CD14-positive monocyte (primary cell): ENCODE measurements at regions not wholly inside any gene's neighbourhood (a gene's known extent, or its start where the extent isn't known, plus 50 kb on each side); places are given as distances from the start of the nearest gene placed in this dataset.

Source experiments
- DNase-seq, 3 donors: peaks; one replicate each; pipeline ENCODE4 v3.0.0-alpha.2; 2011 to 2022
- H2AFZ ChIP-seq: 2 replicates; pipeline ENCODE4 v1.6.0; 2012; ENCODE audit warnings: mild to moderate bottlenecking, low read depth, low read length, inconsistent platforms; ENCODE audit not compliant: insufficient read depth, poor library complexity, severe bottlenecking
- H3K27ac ChIP-seq, 2 donors: 1 replicate in 1 of 2; 2 replicates in 1 of 2; pipeline ENCODE4 v1.5.1; 2012 to 2013; ENCODE audit warnings: low read length in 2 of 2, control low read depth in 1 of 2, inconsistent platforms in 1 of 2, low read depth in 1 of 2, mild to moderate bottlenecking in 1 of 2
- H3K27me3 ChIP-seq, 2 donors: one replicate each; pipeline versions ENCODE4 v1.6.0 to v1.6.1; 2011 to 2013; ENCODE audit warnings: low read length in 2 of 2; ENCODE audit not compliant: control insufficient read depth in 2 of 2, insufficient read depth in 2 of 2
- H3K36me3 ChIP-seq, 2 donors: replicated peaks in 1 of 2; 1 replicate in 1 of 2; 2 replicates in 1 of 2; pipeline versions ENCODE4 v1.5.1 to v1.6.1; 2012 to 2013; ENCODE audit warnings: low read length in 2 of 2, control low read depth in 1 of 2, inconsistent platforms in 1 of 2, mild to moderate bottlenecking in 1 of 2; ENCODE audit not compliant: insufficient read depth in 2 of 2, control insufficient read depth in 1 of 2
- H3K4me1 ChIP-seq, 2 donors: 1 replicate in 1 of 2; 2 replicates in 1 of 2; pipeline versions ENCODE4 v1.5.1 to v1.6.1; 2012 to 2013; ENCODE audit warnings: low read length in 2 of 2, control low read depth in 1 of 2, inconsistent platforms in 1 of 2, mild to moderate bottlenecking in 1 of 2, moderate library complexity in 1 of 2; ENCODE audit not compliant: insufficient read depth in 2 of 2, control insufficient read depth in 1 of 2
- H3K4me2 ChIP-seq: replicated peaks from 2 replicates; pipeline ENCODE3; 2012; ENCODE audit warnings: low read length, moderate library complexity, mild to moderate bottlenecking; ENCODE audit not compliant: poor library complexity, severe bottlenecking; ENCODE audit errors: extremely low read depth
- H3K4me3 ChIP-seq, 3 experiments: fragments of 200-600 bp in 1 of 3; sonication (generic) in 1 of 3; replicated peaks in 1 of 3; 1 replicate in 2 of 3; 2 replicates in 1 of 3; pipeline ENCODE4 v1.5.1; 2011 to 2013; ENCODE audit warnings: low read length in 3 of 3, mild to moderate bottlenecking in 3 of 3, control low read depth in 2 of 3, low read depth in 2 of 3, inconsistent platforms in 1 of 3, moderate library complexity in 1 of 3
- H3K79me2 ChIP-seq: 2 replicates; pipeline ENCODE4 v1.6.0; 2012; ENCODE audit warnings: mild to moderate bottlenecking, control low read depth, inconsistent platforms, low read length, moderate library complexity; ENCODE audit not compliant: insufficient read depth
- H3K9ac ChIP-seq: 2 replicates; pipeline ENCODE4 v1.6.0; 2017; ENCODE audit warnings: low read length, mild to moderate bottlenecking; ENCODE audit not compliant: insufficient read depth, poor library complexity, severe bottlenecking
- H3K9me3 ChIP-seq, 2 donors: replicated peaks in 1 of 2; 1 replicate in 1 of 2; 2 replicates in 1 of 2; pipeline versions ENCODE4 v1.5.1 to v1.6.1; 2012 to 2013; ENCODE audit warnings: low read length in 2 of 2, control low read depth in 1 of 2; ENCODE audit not compliant: control insufficient read depth in 1 of 2, insufficient read depth in 1 of 2
- H4K20me1 ChIP-seq: 2 replicates; pipeline ENCODE4 v1.6.0; 2012; ENCODE audit warnings: mild to moderate bottlenecking, low read length, control low read depth, moderate library complexity; ENCODE audit not compliant: insufficient read depth
- H3K27ac Mint-ChIP-seq, 7 donors: one replicate each; pipeline ENCODE4 v1.8.0; 2020; ENCODE audit warnings: mild to moderate bottlenecking in 7 of 7, mixed read lengths in 7 of 7, moderate library complexity in 6 of 7, inconsistent platforms in 2 of 7
- H3K27me3 Mint-ChIP-seq, 3 donors: one replicate each; pipeline ENCODE4 v1.8.0; 2021 to 2022; ENCODE audit warnings: low read depth in 3 of 3, mild to moderate bottlenecking in 3 of 3, mixed read lengths in 3 of 3, moderate library complexity in 3 of 3, inconsistent platforms in 1 of 3
- H3K36me3 Mint-ChIP-seq, 2 donors: one replicate each; pipeline ENCODE4 v1.8.0; 2020; ENCODE audit warnings: mixed read lengths in 2 of 2, inconsistent platforms in 1 of 2, mild to moderate bottlenecking in 1 of 2
- H3K4me1 Mint-ChIP-seq: one replicate; pipeline ENCODE4 v1.8.0; 2020; ENCODE audit warnings: mild to moderate bottlenecking, mixed read lengths
- H3K4me3 Mint-ChIP-seq, 2 donors: one replicate each; pipeline ENCODE4 v1.8.0; 2020; ENCODE audit warnings: mild to moderate bottlenecking in 2 of 2, mixed read lengths in 2 of 2, moderate library complexity in 1 of 2
- H3K9me3 Mint-ChIP-seq, 7 donors: one replicate each; pipeline ENCODE4 v1.8.0; 2020 to 2022; ENCODE audit warnings: mixed read lengths in 7 of 7, mild to moderate bottlenecking in 6 of 7, moderate library complexity in 6 of 7, inconsistent platforms in 2 of 7
- WGBS: methylation state at CpG from one replicate; pipeline ENCODE4 v1.1.5; 2013; ENCODE audit warnings: missing lambda C conversion rate; ENCODE audit not compliant: insufficient coverage; 5-methylcytosine and 5-hydroxymethylcytosine counted together
- intact Hi-C, 2 donors: fragments of 100-400 bp; cut with micrococcal nuclease; formaldehyde crosslinking; loops; one replicate each; pipeline versions ENCODE4 v1.15.0 to v1.15.1; 2023
- TF ChIP-seq, protein P1 (sequence below): fragments of 200-600 bp; IDR thresholded peaks from one replicate; pipeline ENCODE4 v1.8.0; 2022; ENCODE audit warnings: antibody characterized with exemption, mild to moderate bottlenecking

DNA sequence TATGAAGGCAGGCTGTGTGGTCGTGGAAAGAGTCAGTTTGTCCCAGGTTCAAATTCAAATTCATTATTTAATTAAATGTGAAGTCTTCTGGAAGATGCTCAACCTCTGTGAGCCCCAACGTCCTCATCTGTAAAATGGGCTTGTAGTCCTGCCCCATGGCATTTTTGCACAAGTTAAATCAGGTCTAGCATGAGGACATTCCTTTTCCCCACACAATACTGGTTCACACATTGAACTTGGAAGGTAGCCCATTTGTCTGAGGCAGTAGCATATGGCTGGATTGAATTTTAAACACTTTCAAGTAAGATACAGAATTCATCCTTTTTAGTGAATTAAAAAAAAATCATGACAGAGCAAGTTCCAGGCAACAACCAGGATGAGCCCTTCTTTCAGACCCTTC lies 665.4 kb upstream of the HS6ST1 start:
- DNase-seq = no peak
- intact Hi-C loops = no loop called here
- Mint-ChIP-seq H3K9me3 (peaks cover 0 to 3% (median 0%) of the 10 kb centered on the region in 7 donors), H3K27ac (no peak overlapping the region), H3K4me3 (no peak overlapping the region), H3K36me3 (no peaks in the 10 kb centered on the region), H3K27me3 (peaks cover 0 to 1% (median 0%) of the 10 kb centered on the region in 3 donors), H3K4me1 (no peaks in the 10 kb centered on the region)
- Histone ChIP-seq H3K27ac (no peak overlapping the region), H3K4me2 (no peak overlapping the region), H4K20me1 (no peaks in the 10 kb centered on the region), H3K9me3 (no peaks in the 10 kb centered on the region), H3K9ac (no peak overlapping the region), H3K79me2 (no peaks in the 10 kb centered on the region), H3K27me3 (no peaks in the 10 kb centered on the region), H3K36me3 (no peaks in the 10 kb centered on the region), H3K4me3 (no peak overlapping the region), H2AFZ (no peak overlapping the region), H3K4me1 (no peaks in the 10 kb centered on the region)
- TF ChIP-seq, protein P1, sequence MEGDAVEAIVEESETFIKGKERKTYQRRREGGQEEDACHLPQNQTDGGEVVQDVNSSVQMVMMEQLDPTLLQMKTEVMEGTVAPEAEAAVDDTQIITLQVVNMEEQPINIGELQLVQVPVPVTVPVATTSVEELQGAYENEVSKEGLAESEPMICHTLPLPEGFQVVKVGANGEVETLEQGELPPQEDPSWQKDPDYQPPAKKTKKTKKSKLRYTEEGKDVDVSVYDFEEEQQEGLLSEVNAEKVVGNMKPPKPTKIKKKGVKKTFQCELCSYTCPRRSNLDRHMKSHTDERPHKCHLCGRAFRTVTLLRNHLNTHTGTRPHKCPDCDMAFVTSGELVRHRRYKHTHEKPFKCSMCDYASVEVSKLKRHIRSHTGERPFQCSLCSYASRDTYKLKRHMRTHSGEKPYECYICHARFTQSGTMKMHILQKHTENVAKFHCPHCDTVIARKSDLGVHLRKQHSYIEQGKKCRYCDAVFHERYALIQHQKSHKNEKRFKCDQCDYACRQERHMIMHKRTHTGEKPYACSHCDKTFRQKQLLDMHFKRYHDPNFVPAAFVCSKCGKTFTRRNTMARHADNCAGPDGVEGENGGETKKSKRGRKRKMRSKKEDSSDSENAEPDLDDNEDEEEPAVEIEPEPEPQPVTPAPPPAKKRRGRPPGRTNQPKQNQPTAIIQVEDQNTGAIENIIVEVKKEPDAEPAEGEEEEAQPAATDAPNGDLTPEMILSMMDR = no peak
- 71% methylated on average over 1 of the region's 2 CpGs for WGBS

DNA sequence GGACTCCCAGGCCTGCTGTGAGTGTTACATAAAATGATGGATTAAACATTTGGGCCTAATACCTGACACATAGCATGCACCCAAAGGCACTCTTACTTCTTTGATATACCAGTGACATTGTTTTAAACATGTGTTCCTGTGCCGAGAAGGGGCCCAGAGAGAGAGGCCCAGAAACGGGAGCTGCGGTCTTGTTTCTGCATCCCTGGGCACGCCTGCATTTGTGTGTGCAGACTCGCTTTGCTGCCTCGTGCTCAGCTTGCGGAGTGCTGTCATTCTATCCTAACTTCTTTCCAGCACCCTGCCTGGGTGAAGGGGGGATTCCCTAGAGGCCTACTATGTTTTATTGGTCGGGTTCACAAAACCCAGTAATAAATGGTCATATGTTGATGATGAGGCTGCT lies 666.2 kb upstream of the HS6ST1 start:
- intact Hi-C loops = no loop called here
- Histone ChIP-seq H3K27ac (no peak overlapping the region), H3K79me2 (no peaks in the 10 kb centered on the region), H3K4me2 (no peak overlapping the region), H3K4me1 (no peaks in the 10 kb centered on the region), H4K20me1 (no peaks in the 10 kb centered on the region), H3K4me3 (no peak overlapping the region), H3K9ac (no peak overlapping the region), H3K9me3 (no peaks in the 10 kb centered on the region), H3K27me3 (no peaks in the 10 kb centered on the region), H2AFZ (no peak overlapping the region), H3K36me3 (no peaks in the 10 kb centered on the region)
- no peak overlapping the region for H3K4me3 Mint-ChIP-seq
- peaks cover 0 to 3% (median 0%) of the 10 kb centered on the region in 7 donors for H3K9me3 Mint-ChIP-seq
- H3K36me3 Mint-ChIP-seq = no peaks in the 10 kb centered on the region
- 58% methylated on average over 2 of the region's 8 CpGs for WGBS
- H3K27ac Mint-ChIP-seq = no peak overlapping the region
- H3K27me3 Mint-ChIP-seq = peaks cover 0 to under 1% (median 0%) of the 10 kb centered on the region in 3 donors
- no peak for DNase-seq
- TF ChIP-seq, protein P1 = no peak
- H3K4me1 Mint-ChIP-seq = no peaks in the 10 kb centered on the region
